ENCODE measurements at regions not wholly inside any gene's neighbourhood (a gene's known extent, or its start where the extent isn't known, plus 50 kb on each side); places are given as distances from the start of the nearest gene placed in this dataset.

DNA sequence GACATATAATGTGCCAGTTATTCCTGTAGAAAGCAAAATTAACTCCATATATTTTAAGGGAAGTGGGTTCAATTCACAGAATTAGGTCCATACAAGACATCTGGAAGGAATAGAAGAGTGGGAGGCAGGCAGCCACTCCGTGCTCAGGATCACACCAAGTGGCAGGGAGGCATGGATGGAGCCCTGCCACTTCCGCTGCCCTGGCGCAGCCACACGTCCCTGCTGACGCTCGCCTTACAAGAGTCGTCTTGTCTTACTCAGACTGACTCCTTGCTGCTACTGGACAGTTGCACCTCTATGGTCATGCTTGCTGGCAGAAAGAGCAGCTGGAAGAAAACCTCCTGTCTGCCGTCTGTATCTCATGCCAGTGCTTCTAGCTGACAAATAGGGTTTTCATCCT is 579.9 kb upstream of the POM121L12 start:
- ATAC-seq = no peak
- intact Hi-C loops (cut with DNase I) = no loop called here
- Histone ChIP-seq H3K4me1 (no peaks in the 10 kb centered on the region), H3K27me3 (no peaks in the 10 kb centered on the region), H3K9me3 (no peaks in the 10 kb centered on the region), H3K4me3 (no peak overlapping the region), H3K27ac (no peak overlapping the region), H3K36me3 (no peaks in the 10 kb centered on the region)
- TF ChIP-seq, protein P1, sequence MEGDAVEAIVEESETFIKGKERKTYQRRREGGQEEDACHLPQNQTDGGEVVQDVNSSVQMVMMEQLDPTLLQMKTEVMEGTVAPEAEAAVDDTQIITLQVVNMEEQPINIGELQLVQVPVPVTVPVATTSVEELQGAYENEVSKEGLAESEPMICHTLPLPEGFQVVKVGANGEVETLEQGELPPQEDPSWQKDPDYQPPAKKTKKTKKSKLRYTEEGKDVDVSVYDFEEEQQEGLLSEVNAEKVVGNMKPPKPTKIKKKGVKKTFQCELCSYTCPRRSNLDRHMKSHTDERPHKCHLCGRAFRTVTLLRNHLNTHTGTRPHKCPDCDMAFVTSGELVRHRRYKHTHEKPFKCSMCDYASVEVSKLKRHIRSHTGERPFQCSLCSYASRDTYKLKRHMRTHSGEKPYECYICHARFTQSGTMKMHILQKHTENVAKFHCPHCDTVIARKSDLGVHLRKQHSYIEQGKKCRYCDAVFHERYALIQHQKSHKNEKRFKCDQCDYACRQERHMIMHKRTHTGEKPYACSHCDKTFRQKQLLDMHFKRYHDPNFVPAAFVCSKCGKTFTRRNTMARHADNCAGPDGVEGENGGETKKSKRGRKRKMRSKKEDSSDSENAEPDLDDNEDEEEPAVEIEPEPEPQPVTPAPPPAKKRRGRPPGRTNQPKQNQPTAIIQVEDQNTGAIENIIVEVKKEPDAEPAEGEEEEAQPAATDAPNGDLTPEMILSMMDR (IDR thresholded peaks at IDR 0.05) = no peak
- TF ChIP-seq POLR2A (IDR thresholded peaks at IDR 0.05) = no peak
- no peak for DNase-seq
- WGBS (ENCODE audit: insufficient coverage, low coverage, low lambda C conversion rate, missing lambda C conversion rate) = 69% methylated on average over 4 of the region's 8 CpGs

DNA sequence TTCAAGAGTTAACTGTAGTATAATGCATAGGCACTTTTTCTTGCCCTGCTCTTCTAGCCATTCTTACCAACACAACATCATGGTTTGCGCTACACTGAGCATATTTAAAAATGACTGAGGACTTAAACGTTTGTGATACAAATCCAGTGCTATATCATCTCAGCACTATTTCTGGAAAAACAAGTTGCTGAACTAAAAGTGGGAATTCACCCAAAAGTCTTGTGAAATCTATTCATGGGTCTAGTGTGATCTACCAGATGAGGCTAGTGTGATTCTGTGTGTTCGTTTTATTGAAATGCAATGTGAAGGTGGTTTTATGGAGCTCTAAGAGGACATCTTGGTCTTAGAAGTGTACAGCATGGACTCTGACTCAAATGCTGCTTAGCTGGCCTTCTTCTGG is 584.6 kb upstream of the POM121L12 start:
- Histone ChIP-seq H3K27me3 (no peaks in the 10 kb centered on the region), H3K9me3 (no peaks in the 10 kb centered on the region), H3K27ac (no peak overlapping the region), H3K4me3 (no peak overlapping the region), H3K36me3 (no peaks in the 10 kb centered on the region), H3K4me1 (no peaks in the 10 kb centered on the region)
- intact Hi-C loops (cut with DNase I) = no loop called here
- TF ChIP-seq, protein P1 (IDR thresholded peaks at IDR 0.05) = no peak
- TF ChIP-seq POLR2A (IDR thresholded peaks at IDR 0.05) = no peak
- no peak for ATAC-seq
- 44% methylated on average over 3 of the region's 3 CpGs for WGBS (ENCODE audit: insufficient coverage, low coverage, low lambda C conversion rate, missing lambda C conversion rate)
- DNase-seq = no peak

DNA sequence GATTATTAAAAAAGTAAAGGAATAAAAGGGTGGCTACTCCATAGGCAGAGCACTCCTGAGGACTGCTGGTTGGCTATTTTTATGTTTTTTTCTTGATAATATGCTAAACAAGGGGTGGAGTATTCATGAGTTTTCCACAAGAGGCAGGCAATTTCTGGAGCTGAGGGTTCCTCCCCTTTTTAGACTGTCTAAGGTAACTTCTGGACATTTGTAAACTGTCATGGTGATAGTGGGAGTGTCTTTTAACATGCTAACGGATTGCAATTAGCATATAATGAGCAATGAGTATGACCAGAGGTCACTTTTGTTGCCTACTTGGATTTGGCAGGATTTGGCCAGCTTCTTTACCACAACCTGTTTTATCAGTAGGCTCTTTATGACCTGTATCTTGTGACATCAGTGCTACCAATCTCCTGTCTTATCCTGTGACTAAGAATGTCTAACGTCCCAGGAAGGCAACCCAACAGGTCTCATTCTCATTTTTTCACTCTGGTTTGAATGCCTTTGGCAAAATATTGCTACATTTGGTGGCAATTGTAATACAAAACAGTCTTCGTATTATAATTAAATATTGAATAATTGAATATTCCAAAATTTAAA is 587.8 kb upstream of the POM121L12 start:
- no peaks in the 10 kb centered on the region for H3K4me1 ChIP-seq
- ATAC-seq (no peak), DNase-seq (no peak)
- H3K4me3 ChIP-seq = no peak overlapping the region
- H3K9me3 ChIP-seq = peaks cover 0 to 3% (median 0%) of the 10 kb centered on the region in 4 donors
- no peaks in the 10 kb centered on the region for H3K36me3 ChIP-seq
- WGBS (ENCODE audit: insufficient coverage, low coverage, low lambda C conversion rate, missing lambda C conversion rate) = 25% methylated on average over 3 of the region's 3 CpGs
- H3K27ac ChIP-seq = no peak overlapping the region
- intact Hi-C loops (cut with DNase I) = no loop called here
- no peaks in the 10 kb centered on the region for H3K27me3 ChIP-seq
- TF ChIP-seq, protein P1 (IDR thresholded peaks at IDR 0.05) = no peak
- no peak for TF ChIP-seq POLR2A (IDR thresholded peaks at IDR 0.05)

DNA sequence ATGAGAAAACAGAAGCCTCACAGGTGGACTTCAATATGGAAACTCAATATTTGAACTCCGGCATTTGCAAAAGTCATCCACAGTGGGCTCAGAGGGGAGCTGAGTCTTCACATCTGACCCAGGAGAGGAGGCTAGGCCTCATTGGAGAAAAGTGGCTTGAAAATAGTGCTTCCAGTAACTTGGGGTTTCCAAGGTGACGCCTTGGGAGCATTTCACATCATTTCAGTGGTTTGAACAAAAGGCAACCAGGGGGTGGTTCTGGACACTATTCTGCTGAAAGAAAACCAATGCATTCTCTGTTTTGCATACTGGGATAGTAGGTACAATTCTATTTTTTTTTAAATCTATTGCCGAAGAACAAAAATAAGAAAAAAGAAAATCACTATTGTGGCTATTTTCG is 599.2 kb upstream of the POM121L12 start:
- Histone ChIP-seq H3K4me3 (no peak overlapping the region), H3K27ac (no peak overlapping the region), H3K27me3 (no peaks in the 10 kb centered on the region), H3K4me1 (no peaks in the 10 kb centered on the region), H3K9me3 (no peaks in the 10 kb centered on the region), H3K36me3 (no peaks in the 10 kb centered on the region)
- ATAC-seq (no peak), DNase-seq (no peak)
- TF ChIP-seq, protein P1 (IDR thresholded peaks at IDR 0.05) = no peak
- no peak for TF ChIP-seq POLR2A (IDR thresholded peaks at IDR 0.05)
- intact Hi-C loops (cut with DNase I) = no loop called here
- WGBS (ENCODE audit: insufficient coverage, low coverage, low lambda C conversion rate, missing lambda C conversion rate) = 57% methylated on average over 4 of the region's 4 CpGs

Data from right lobe of liver (tissue), 6 donors.